ENCODE measurements at regions not wholly inside any gene's neighbourhood (a gene's known extent, or its start where the extent isn't known, plus 50 kb on each side); places are given as distances from the start of the nearest gene placed in this dataset.

- DNase-seq, result no peak
- H3K4me1 ChIP-seq, result no peaks in the 10 kb centered on the region
- H3K27ac ChIP-seq, result no peak overlapping the region
- no peaks in the 10 kb centered on the region for H3K9me3 ChIP-seq
- TF ChIP-seq POLR2A (IDR thresholded peaks at IDR 0.05), result no peak
- TF ChIP-seq CTCF (IDR thresholded peaks at IDR 0.05), result no peak
- no peaks in the 10 kb centered on the region for H3K27me3 ChIP-seq
- H3K4me3 ChIP-seq, result no peak overlapping the region
- no peaks in the 10 kb centered on the region for H3K36me3 ChIP-seq (replicated peaks in 1 of 2; ENCODE audit: insufficient read depth in 1 of 2, low read depth in 2 of 2)
- WGBS, 2 donors, result 74 to 77% methylated on average over 1 of the region's 1 CpG
- intact Hi-C loops (cut with DNase I), result no loop called here
- no peak for ATAC-seq
Observed at GRCh38 chr4:80136270-80136669, 61.0 kb upstream of the PRDM8 start.

GRCh38 chr4:80135702-80136058, 61.6 kb upstream of the PRDM8 start:
- H3K27ac ChIP-seq, result no peak overlapping the region
- DNase-seq, result no peak
- ATAC-seq, result no peak
- intact Hi-C loops (cut with DNase I), result no loop called here
- H3K27me3 ChIP-seq, result no peaks in the 10 kb centered on the region
- H3K4me1 ChIP-seq, result no peaks in the 10 kb centered on the region
- TF ChIP-seq POLR2A (IDR thresholded peaks at IDR 0.05), result no peak
- TF ChIP-seq CTCF (IDR thresholded peaks at IDR 0.05), result no peak
- no peaks in the 10 kb centered on the region for H3K36me3 ChIP-seq (replicated peaks in 1 of 2; ENCODE audit: insufficient read depth in 1 of 2, low read depth in 2 of 2)
- H3K9me3 ChIP-seq, result no peaks in the 10 kb centered on the region
- no peak overlapping the region for H3K4me3 ChIP-seq

- DNase-seq (no peak), ATAC-seq (no peak)
- H3K27ac ChIP-seq, result no peak overlapping the region
- H3K9me3 ChIP-seq, result no peaks in the 10 kb centered on the region
- no peaks in the 10 kb centered on the region for H3K27me3 ChIP-seq
- H3K4me3 ChIP-seq, result no peak overlapping the region
- H3K4me1 ChIP-seq, result no peaks in the 10 kb centered on the region
- WGBS, 2 donors, result 58 to 60% methylated on average over 8 of the region's 8 CpGs
- H3K36me3 ChIP-seq (replicated peaks in 1 of 2; ENCODE audit: insufficient read depth in 1 of 2, low read depth in 2 of 2), result no peaks in the 10 kb centered on the region
- intact Hi-C loops (cut with DNase I), result no loop called here
- no peak for TF ChIP-seq POLR2A (IDR thresholded peaks at IDR 0.05)
- no peak for TF ChIP-seq CTCF (IDR thresholded peaks at IDR 0.05)
Observed at GRCh38 chr4:80134936-80135701, 62.1 kb upstream of the ANTXR2 start.

GRCh38 chr4:80133240-80133783, 60.3 kb upstream of the ANTXR2 start:
- TF ChIP-seq POLR2A (IDR thresholded peaks at IDR 0.05) (no peak), CTCF (IDR thresholded peaks at IDR 0.05) (no peak)
- no peaks in the 10 kb centered on the region for H3K36me3 ChIP-seq (replicated peaks in 1 of 2; ENCODE audit: insufficient read depth in 1 of 2, low read depth in 2 of 2)
- no peak overlapping the region for H3K4me3 ChIP-seq
- H3K27me3 ChIP-seq, result no peaks in the 10 kb centered on the region
- DNase-seq, result no peak
- no peak for ATAC-seq
- intact Hi-C loops (cut with DNase I), result no loop called here
- no peaks in the 10 kb centered on the region for H3K4me1 ChIP-seq
- 86 to 91% methylated on average over 9 of the region's 9 CpGs for WGBS, 2 donors
- H3K27ac ChIP-seq, result no peak overlapping the region
- H3K9me3 ChIP-seq, result no peaks in the 10 kb centered on the region

- H3K36me3 ChIP-seq (replicated peaks in 1 of 2; ENCODE audit: insufficient read depth in 1 of 2, low read depth in 2 of 2), result no peaks in the 10 kb centered on the region
- H3K4me3 ChIP-seq, result no peak overlapping the region
- H3K9me3 ChIP-seq, result no peaks in the 10 kb centered on the region
- TF ChIP-seq CTCF (IDR thresholded peaks at IDR 0.05) (no peak), POLR2A (IDR thresholded peaks at IDR 0.05) (no peak)
- DNase-seq (no peak), ATAC-seq (no peak)
- H3K27ac ChIP-seq, result no peak overlapping the region
- intact Hi-C loops (cut with DNase I), result no loop called here
- H3K4me1 ChIP-seq, result no peaks in the 10 kb centered on the region
- H3K27me3 ChIP-seq, result no peaks in the 10 kb centered on the region
Observed at GRCh38 chr4:80129785-80130184, 56.8 kb upstream of the ANTXR2 start.
